ENCODE measurements at regions not wholly inside any gene's neighbourhood (a gene's known extent, or its start where the extent isn't known, plus 50 kb on each side); places are given as distances from the start of the nearest gene placed in this dataset.
A peak's percentile ranks its signal among the peaks of the same experiment; 100 is the strongest.
"Not testable (repeated sequence)": the region's sequence is repeated elsewhere in the genome, so short reads cannot be mapped to it uniquely, and the experiment has no call there.

DNA sequence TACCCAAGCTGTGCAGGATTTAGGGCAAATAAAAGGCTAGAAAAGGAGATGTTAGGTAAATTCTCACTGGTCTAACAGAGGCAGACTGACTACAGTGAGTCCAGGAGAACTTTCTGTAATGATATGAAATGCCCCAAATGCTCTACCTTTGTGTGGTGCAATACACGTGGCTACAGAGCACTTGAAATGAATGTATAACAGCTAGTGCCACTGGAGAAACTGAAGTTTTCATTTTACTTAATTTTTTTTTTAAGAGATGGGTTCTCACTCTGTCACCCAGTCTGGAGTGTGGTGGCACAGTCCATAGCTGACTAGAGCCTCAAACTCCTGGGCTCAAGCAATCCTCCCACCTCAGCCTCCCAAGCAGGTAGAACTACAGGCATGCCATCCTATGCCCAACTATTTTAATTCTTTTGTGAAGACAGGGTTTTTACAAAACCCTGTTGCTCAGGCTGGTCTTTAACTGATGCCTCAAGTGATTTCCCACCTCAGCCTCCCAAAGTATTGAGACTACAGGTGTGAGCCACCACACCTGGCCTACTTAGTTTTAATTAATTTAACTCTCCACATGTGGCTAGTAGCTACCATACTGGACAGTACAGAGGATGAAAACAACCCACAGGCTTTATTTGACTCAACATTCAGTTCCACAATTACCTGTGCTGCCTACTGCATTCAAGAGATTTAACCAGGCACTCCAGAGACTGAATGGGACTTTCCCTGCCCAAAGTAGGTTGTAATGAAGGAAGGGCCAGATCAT, 84.8 kb upstream of the PLEKHM1 start:
- WGBS, 2 donors, result 89 to 91% methylated on average over 1 of the region's 1 CpG
- no peak overlapping the region for H3K4me3 ChIP-seq
- intact Hi-C loops (cut with DNase I), result no loop called here
- no peaks in the 10 kb centered on the region for H3K9me3 ChIP-seq
- peaks cover 0 to 43% (median 0%) of the 10 kb centered on the region in 9 donors for H3K4me1 ChIP-seq
- ATAC-seq (no peak), DNase-seq (no peak)
- peaks cover 0 to 6% (median 0%) of the 10 kb centered on the region in 9 donors for H3K36me3 ChIP-seq
- no peak overlapping the region for H3K27ac ChIP-seq
- H3K27me3 ChIP-seq, result no peaks in the 10 kb centered on the region
- TF ChIP-seq, protein P1, sequence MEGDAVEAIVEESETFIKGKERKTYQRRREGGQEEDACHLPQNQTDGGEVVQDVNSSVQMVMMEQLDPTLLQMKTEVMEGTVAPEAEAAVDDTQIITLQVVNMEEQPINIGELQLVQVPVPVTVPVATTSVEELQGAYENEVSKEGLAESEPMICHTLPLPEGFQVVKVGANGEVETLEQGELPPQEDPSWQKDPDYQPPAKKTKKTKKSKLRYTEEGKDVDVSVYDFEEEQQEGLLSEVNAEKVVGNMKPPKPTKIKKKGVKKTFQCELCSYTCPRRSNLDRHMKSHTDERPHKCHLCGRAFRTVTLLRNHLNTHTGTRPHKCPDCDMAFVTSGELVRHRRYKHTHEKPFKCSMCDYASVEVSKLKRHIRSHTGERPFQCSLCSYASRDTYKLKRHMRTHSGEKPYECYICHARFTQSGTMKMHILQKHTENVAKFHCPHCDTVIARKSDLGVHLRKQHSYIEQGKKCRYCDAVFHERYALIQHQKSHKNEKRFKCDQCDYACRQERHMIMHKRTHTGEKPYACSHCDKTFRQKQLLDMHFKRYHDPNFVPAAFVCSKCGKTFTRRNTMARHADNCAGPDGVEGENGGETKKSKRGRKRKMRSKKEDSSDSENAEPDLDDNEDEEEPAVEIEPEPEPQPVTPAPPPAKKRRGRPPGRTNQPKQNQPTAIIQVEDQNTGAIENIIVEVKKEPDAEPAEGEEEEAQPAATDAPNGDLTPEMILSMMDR (IDR thresholded peaks at IDR 0.05), result no peak

DNA sequence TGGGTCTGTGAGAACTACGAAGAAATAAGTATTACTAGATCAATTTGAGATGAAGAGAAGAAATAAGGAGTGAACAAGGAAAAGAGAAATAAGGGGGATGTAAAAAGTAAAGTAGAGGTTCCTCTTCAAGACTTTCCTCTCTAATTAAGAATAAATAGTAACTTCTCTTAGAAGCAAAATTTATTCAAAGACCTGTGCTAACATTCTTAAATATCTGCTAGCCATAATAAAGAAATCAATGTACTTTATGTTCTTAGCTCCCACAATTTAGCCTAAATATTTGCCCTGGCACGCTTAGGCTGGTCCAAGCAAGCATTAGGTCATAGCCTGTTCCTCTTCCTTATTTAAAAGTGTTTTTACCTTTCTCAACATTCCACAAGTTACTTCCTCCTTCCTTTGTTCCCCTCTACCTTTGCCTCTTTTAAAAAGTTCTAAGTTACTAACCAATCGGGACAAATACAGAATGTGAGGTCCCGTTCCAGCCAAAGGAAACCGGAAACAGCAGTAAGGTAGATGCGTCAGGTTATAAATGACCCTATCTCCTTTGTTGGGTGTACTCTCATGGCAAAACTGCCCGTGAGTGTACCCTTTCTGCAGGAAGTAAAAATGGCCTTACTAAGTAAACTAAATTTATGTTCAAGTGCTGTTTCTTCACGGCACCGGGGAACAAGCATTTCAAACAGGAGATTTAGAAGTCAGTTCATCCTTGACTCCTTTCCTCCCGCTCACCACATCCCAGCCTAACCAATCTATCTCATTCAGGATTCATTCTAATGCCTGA, 86.2 kb upstream of the PLEKHM1 start:
- H3K9me3 ChIP-seq; H3K27ac ChIP-seq; ATAC-seq; DNase-seq; H3K27me3 ChIP-seq; intact Hi-C loops (cut with DNase I); H3K4me3 ChIP-seq: not testable (repeated sequence)
- H3K4me1 ChIP-seq, result peaks cover 0 to 47% (median 0%) of the 10 kb centered on the region in 9 donors
- WGBS, 2 donors, result 88 to 91% methylated on average over 10 of the region's 10 CpGs
- peaks cover 0 to 12% (median 0%) of the 10 kb centered on the region in 9 donors for H3K36me3 ChIP-seq

DNA sequence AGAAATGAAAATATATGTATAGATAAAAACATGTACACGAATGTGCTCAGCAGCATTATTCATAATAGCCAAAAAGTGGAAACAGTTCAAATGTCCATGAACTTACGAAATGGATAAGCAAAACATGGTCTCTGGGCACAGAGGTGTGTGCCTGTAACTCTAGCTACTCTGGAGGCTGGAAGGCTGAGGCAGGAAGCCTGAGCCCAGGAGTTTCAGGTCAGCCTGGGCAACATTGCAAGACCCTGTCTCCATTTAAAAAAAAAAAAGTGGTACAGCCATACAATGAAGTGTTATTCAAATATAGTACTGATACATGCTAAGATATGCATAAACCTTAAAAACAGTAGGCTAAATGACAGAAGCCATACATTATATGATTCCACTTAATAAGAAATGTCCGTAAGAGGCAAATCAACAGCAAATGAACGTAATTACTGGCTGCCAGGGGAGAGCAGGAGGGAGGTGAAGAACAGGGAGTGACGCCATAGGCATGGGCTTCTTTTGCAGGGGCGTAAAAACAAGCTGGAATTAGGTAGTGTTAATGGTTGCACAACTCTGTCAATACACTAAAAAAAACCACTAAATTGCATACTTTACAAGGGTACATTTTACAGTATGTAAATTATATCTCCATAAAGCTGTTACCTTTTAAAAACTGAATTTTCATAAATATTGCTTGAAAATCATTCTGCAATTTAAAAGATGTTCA, 87.2 kb upstream of the PLEKHM1 start:
- DNase-seq (no peak), ATAC-seq (no peak)
- Histone ChIP-seq H3K9me3 (no peaks in the 10 kb centered on the region), H3K4me3 (no peak overlapping the region), H3K36me3 (peaks cover 0 to 20% (median 0%) of the 10 kb centered on the region in 9 donors), H3K27ac (no peak overlapping the region), H3K4me1 (peaks cover 0 to 51% (median 0%) of the 10 kb centered on the region in 9 donors), H3K27me3 (no peaks in the 10 kb centered on the region)
- TF ChIP-seq, protein P1 (IDR thresholded peaks at IDR 0.05), result no peak
- 93 to 94% methylated on average over 6 of the region's 6 CpGs for WGBS, 2 donors
- intact Hi-C loops (cut with DNase I), result no loop called here

DNA sequence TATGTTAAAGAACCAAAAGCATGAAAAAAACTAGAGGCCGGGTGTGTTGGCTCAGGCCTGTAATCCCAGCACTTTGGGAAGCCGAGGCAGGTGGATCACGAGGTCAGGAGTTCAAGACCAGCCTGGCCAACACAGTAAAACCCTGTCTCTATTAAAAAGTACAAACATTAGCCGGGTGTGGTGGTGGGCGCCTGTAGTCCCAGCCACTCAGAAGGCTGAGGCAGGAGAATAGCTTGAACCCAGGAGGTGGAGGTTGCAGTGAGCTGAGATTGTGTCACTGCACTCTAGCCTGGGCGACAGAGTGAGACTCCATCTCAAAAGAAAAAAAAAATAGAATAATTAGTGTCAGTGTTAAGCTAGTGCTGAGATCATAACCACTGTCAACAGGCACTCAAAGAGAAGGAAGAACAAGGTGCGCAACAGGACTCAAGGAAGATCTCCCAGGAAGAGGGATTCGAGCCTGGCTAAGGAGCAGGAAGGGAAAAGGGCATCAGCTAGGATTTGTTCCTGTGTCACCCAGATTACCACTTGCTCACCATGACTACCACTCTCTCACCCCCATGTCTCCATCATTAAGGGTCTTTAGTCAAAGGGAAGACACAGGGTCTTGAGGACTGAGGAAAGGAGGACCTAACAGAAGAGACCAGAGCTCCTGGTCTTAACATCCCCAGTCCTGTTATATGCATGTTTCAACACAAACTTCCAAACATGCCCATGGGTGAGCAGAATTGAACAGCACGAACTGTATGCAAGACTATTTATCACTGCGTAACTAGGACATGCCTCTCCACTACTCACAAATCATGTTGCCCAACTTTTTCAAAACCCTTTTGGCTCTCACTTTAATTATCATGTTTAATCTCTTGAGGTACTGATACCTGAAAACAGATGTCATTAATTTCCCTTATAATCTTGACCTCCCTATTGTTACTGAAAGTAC, 88.3 kb upstream of the PLEKHM1 start:
- WGBS, 2 donors, result 95 to 96% methylated on average over 10 of the region's 10 CpGs
- TF ChIP-seq, protein P1 (IDR thresholded peaks at IDR 0.05), result no peak
- H3K4me3 ChIP-seq, result no peak overlapping the region
- peaks cover 0 to 20% (median 0%) of the 10 kb centered on the region in 9 donors for H3K36me3 ChIP-seq
- H3K27me3 ChIP-seq, result no peaks in the 10 kb centered on the region
- no peak for DNase-seq
- intact Hi-C loops (cut with DNase I), result no loop called here
- H3K27ac ChIP-seq, result no peak overlapping the region
- ATAC-seq, result peak in 2 of 8 donors; percentile 25 to 37
- no peaks in the 10 kb centered on the region for H3K9me3 ChIP-seq
- H3K4me1 ChIP-seq, result peaks cover 0 to 56% (median 6%) of the 10 kb centered on the region in 9 donors

Data from heart right ventricle (tissue), 16 donors.